Brain microvascular endothelial cell (primary cell): ENCODE measurements at regions not wholly inside any gene's neighbourhood (a gene's known extent, or its start where the extent isn't known, plus 50 kb on each side); places are given as distances from the start of the nearest gene placed in this dataset.

Experiments
- DNase-seq: peaks from one replicate; pipeline ENCODE4 v3.0.0-alpha.2; 2020
- H3K27ac ChIP-seq: fragments of 250-450 bp; sonication (Bioruptor Pico); 2 replicates; pipeline ENCODE4 v1.5.1; 2020; ENCODE audit warnings: mild to moderate bottlenecking, moderate library complexity
- H3K27me3 ChIP-seq: fragments of 250-450 bp; sonication (Bioruptor Pico); replicated peaks from 2 replicates; pipeline ENCODE4 v1.5.1; 2020; ENCODE audit warnings: mild to moderate bottlenecking
- H3K36me3 ChIP-seq: fragments of 250-450 bp; sonication (Bioruptor Pico); replicated peaks from 2 replicates; pipeline ENCODE4 v1.5.1; 2020; ENCODE audit warnings: mild to moderate bottlenecking
- H3K4me3 ChIP-seq: 2 replicates; pipeline ENCODE4 v1.5.1; 2011; ENCODE audit warnings: low read depth, mild to moderate bottlenecking, control low read depth, low read length, moderate library complexity
- CTCF ChIP-seq: IDR thresholded peaks from 2 replicates; pipeline ENCODE4 v1.5.1; 2011; ENCODE audit warnings: low read depth, mild to moderate bottlenecking, moderate library complexity, low read length, control low read depth, inconsistent platforms; ENCODE audit errors: missing control alignments
- in situ Hi-C: cut with HindIII; loops from 2 replicates; pipeline ENCODE4 v1.10.0; 2017; ENCODE audit warnings: low sequenced_read_pairs, low pct_ligation_motif_present

GRCh38 chr16:65445313-65446260 is 323.7 kb upstream of the CDH11 start:
- TF ChIP-seq CTCF: no peak
- Histone ChIP-seq H3K27ac (no peak overlapping the region), H3K36me3 (no peaks in the 10 kb centered on the region), H3K4me3 (no peak overlapping the region), H3K27me3 (no peaks in the 10 kb centered on the region)
- no peak for DNase-seq
- in situ Hi-C loops: no loop called here

DNA sequence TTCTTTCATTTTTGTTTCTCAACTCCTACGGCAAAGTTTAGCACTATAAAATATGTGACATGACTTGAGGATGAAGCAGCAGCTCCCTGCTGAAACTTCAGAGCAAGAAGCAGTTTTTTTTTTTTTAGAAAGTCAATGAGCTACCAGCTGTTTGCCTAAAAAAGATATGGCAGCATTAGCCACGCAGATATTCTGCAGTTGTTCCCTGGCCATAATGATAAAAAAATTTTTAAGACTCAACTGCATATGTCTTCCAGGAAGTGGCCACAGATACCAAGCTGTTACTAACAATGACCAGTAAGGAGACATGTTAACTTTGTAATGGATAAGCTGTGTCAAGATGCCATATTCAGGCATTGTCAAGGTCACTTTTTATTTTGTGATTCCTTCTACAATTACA is 319.6 kb upstream of the CDH11 start:
- no peak for DNase-seq
- in situ Hi-C loops: no loop called here
- no peaks in the 10 kb centered on the region for H3K27me3 ChIP-seq
- no peak for TF ChIP-seq CTCF
- H3K36me3 ChIP-seq: no peaks in the 10 kb centered on the region
- H3K27ac ChIP-seq: no peak overlapping the region
- no peak overlapping the region for H3K4me3 ChIP-seq

DNA sequence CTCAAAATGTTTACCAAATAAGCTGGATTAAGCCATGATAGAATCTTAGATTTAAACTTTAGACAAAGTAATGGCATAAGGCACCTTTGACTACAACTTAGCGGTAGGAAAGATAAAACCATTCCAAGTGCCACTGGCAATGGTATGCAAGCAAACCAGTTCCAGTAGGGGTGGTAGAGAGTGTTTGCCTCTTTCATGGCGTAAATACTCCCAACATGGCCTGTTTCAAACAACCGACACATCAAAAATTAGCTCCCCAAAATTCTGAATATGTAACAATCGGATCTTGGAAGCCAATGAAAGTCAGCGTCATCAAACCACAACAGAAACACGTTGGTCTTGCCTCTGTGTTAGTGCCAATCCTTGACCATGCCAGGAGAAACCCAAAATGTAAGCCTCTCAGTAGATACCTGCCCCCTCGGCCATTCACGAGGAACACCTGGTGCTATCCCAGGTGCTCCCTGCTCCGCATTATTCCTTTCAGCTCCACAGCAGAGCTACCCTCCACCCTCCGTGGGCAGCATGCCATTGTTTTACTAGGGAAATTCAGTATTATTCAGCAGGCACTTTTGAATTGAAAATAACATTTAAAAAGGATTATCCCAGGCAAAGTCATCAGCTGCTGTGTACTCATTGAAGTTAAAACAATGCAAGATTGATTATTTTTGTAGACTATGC is 307.8 kb upstream of the CDH11 start:
- Histone ChIP-seq H3K27ac (no peak overlapping the region), H3K36me3 (no peaks in the 10 kb centered on the region), H3K27me3 (no peaks in the 10 kb centered on the region), H3K4me3 (no peak overlapping the region)
- TF ChIP-seq CTCF: no peak
- in situ Hi-C loops: no loop called here
- DNase-seq: no peak

DNA sequence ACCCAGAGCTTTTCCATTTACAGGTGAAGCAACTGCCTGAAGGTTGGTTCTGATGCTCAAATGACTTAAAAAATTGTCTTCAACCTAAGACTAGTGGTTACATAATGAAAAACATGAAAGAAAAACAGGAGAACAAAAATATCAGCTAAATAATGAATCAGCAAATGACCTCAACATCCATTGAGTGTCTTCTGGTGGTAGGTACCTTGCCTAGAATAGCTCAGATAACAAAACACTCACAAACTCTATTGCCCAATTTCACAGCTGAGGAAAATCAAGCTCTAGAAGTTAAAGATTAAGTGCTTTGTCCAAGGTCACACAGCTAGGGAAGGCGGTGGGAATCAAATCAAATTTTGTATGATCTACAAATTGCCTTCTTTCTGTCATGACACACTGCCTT is 304.6 kb upstream of the CDH11 start:
- no peak overlapping the region for H3K4me3 ChIP-seq
- no peak for DNase-seq
- in situ Hi-C loops: no loop called here
- no peaks in the 10 kb centered on the region for H3K27me3 ChIP-seq
- H3K27ac ChIP-seq: no peak overlapping the region
- TF ChIP-seq CTCF: no peak
- no peaks in the 10 kb centered on the region for H3K36me3 ChIP-seq

GRCh38 chr16:65422934-65423333 is 301.1 kb upstream of the CDH11 start:
- H3K27me3 ChIP-seq: no peaks in the 10 kb centered on the region
- no peak for TF ChIP-seq CTCF
- no peak for DNase-seq
- no peaks in the 10 kb centered on the region for H3K36me3 ChIP-seq
- H3K4me3 ChIP-seq: no peak overlapping the region
- in situ Hi-C loops: no loop called here
- H3K27ac ChIP-seq: no peak overlapping the region
